LNCAP (cell line): ENCODE measurements at regions not wholly inside any gene's neighbourhood (a gene's known extent, or its start where the extent isn't known, plus 50 kb on each side); places are given as distances from the start of the nearest gene placed in this dataset.

Experiments
- TF ChIP-seq, protein P1 (sequence below): fragments of 450-650 bp; IDR thresholded peaks from 2 replicates; pipeline ENCODE4 v1.5.1; 2017; ENCODE audit warnings: mild to moderate bottlenecking

DNA sequence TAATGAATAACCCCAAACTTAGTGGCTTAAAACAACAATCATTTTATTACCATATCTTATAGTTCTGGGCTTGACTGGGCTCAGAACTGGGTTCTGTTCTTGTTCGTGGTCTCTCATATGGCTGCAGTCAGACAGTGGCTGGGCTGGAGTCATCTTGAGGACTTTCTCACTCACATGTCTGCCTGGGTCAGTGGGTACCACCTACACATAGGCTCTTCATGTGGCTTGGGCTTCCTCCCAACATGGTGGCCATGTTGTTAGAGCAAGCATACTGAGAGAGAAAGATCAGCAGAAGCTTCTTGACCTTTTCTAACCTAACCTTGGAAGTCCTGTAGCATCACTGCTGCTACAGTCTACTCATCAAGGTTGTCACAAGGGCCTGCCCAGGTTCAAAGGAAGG, 158.6 kb upstream of the SDK2 start:
- TF ChIP-seq, protein P1, sequence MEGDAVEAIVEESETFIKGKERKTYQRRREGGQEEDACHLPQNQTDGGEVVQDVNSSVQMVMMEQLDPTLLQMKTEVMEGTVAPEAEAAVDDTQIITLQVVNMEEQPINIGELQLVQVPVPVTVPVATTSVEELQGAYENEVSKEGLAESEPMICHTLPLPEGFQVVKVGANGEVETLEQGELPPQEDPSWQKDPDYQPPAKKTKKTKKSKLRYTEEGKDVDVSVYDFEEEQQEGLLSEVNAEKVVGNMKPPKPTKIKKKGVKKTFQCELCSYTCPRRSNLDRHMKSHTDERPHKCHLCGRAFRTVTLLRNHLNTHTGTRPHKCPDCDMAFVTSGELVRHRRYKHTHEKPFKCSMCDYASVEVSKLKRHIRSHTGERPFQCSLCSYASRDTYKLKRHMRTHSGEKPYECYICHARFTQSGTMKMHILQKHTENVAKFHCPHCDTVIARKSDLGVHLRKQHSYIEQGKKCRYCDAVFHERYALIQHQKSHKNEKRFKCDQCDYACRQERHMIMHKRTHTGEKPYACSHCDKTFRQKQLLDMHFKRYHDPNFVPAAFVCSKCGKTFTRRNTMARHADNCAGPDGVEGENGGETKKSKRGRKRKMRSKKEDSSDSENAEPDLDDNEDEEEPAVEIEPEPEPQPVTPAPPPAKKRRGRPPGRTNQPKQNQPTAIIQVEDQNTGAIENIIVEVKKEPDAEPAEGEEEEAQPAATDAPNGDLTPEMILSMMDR: no peak

DNA sequence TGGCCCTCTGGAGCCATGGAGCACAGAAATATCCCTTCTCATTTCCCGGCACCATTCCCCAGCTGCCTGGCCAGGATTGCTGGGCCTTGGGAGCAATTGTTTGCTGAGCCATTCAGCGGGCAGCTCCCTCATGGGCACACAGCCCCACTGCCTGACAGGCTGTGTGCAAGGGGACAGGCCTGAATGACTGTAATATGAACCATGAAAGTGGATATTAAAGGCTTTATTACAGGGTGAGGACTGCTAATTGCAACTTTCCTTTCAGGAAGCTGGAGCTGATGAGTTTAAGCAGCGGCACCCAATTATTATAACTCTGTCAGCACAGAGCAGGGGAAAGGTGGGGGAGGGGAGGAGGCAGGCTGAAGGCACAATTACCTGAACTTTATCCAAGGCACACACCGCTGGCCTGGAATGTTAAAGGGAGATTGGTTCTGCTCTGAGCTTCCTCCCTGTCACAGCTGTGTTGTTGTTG, 159.8 kb upstream of the SDK2 start:
- TF ChIP-seq, protein P1: no peak

DNA sequence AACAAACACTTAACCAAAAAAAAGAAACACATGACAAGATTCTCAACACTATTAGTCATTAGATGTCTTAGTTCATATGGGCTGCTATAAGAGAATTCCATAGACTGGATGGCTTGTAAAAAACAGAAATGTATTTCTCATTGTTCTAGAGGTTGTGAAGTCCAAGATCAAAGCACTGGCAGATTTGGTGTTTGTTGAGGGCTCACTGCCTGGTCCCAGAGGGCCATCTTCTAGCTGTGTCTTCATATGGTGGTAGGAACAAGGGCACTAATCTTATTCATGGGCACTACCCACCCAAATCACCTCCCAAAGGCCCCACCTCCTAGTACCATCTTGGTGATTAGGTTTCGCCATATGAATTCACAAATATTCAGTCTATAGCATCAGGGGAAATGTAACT, 162.5 kb upstream of the SDK2 start:
- TF ChIP-seq, protein P1: no peak

DNA sequence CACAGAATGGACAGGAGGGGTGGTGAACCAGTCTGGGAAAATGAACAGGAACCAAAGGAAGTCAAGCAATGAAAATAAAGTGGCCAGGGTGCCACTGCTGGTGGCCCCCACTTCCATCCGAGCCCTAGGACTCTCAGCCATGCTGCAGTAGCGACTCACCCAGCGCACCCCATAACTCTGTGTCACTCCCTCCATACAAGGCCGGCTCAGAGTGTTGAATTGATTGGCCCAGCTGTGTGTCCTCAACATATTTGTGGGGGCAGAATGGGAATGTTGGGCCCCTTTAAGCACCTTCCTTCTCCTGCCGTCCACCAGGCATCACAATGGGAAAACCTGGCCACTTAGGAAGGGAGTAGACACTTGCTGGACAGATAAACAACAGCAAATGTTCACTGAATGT, 169.0 kb upstream of the SDK2 start:
- TF ChIP-seq, protein P1: no peak

DNA sequence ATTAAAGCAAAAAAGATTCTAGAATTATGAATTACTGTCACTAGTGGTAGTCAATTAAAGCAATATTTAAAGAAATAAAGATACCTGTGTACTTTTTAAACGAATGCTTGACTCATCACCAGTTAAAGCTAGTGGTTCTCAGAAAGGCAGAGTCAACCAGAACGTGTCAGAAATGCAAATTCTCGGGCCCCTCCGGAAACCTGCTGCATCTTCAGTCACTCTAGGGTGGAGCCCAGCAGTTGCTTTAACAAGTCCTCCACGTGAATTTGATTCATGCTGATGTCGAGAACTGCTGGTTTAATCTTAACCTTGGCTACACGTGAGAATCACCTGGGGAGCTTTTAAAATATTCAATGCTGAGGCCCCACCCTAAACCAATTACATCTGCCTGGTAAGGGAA, 169.8 kb upstream of the SDK2 start:
- TF ChIP-seq, protein P1: no peak

DNA sequence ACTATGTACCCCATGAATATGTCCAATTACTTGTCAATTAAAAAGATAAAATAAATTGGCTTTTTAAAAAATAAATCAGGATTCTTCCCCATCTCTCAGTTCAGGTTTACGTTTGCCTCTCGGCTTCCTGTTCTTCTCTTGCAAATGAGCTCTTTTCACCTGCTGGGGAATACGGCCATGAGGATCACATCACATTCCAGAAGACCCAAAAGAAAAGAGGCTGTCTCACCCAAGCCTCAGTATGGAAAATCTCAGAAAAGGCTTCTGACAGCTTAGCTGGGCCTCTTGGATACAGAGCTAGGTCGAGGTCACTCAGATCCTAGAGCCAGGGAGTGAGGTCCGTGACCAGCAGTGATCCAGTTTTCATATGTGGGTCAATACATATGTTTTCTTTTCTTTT, 171.2 kb upstream of the SDK2 start:
- TF ChIP-seq, protein P1: no peak

DNA sequence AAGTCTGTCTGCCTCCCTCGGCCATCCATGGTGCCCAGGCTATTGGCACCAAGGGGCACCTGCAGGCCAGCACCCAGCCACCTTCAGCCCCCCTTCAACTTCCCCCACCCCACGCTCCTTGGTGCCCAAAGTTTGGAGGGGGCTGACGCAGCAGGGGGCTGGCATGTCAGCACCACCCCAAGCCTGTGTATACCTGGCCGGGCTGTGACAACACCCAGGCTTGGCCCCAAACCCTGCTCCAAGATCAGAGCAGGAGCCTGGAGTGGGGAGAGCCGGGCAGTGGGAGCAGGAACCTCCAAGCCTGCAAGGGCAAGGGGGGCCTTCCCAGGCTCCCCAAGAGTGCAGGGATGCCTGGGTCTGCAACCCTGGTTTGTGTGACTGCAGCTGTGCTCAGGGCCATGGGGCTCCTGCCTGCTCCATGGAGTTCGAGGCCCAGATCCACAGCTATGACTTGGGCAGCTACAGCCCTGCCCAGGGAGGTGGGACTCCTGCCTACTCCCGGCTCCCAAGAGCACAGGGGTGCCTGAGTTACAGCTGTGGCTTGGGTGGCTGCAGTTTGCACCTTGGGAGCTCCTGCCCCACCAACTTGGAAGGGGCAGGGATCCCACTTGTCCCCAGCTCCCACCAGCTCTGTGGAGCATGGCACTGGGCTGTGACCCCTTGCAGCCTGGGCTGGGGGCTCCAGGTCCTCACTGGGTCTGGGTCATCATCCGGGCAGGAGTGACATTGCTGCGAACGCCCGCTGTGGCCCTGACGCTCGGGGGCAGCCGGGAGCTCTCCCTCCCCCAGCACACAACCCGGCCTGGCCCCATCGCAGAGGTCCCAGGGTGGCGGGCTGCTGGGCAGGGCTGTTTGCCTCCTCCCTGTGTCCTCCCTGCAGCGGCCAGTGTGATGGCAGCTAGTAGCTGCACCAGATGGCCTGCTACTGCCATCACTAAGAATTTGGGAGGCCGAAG, 175.5 kb upstream of the SDK2 start:
- TF ChIP-seq, protein P1: no peak
